SU-DHL-6 (cell line): ENCODE measurements at regions not wholly inside any gene's neighbourhood (a gene's known extent, or its start where the extent isn't known, plus 50 kb on each side); places are given as distances from the start of the nearest gene placed in this dataset.

Experiments used
- CTCF ChIP-seq: fragments of 200-600 bp; sonication (generic); IDR thresholded peaks from one replicate; pipeline ENCODE4 v1.5.1; 2017; ENCODE audit warnings: antibody characterized with exemption, mild to moderate bottlenecking, low read length, moderate library complexity; ENCODE audit not compliant: insufficient read depth, poor library complexity, severe bottlenecking
- EZH2phosphoT487 ChIP-seq: fragments of 200-600 bp; sonication (generic), shearing (Covaris generic); conservative IDR thresholded peaks from 2 replicates; pipeline ENCODE4 v1.6.1; 2018; ENCODE audit warnings: mild to moderate bottlenecking, antibody characterized with exemption, low read length, moderate library complexity, mixed read lengths

- TF ChIP-seq CTCF, result no peak
- no peak for TF ChIP-seq EZH2phosphoT487
Measured at GRCh38 chr5:19172926-19173470, 815.0 kb downstream of the CDH18 start.
